ENCODE measurements at regions not wholly inside any gene's neighbourhood (a gene's known extent, or its start where the extent isn't known, plus 50 kb on each side); places are given as distances from the start of the nearest gene placed in this dataset.

DNA sequence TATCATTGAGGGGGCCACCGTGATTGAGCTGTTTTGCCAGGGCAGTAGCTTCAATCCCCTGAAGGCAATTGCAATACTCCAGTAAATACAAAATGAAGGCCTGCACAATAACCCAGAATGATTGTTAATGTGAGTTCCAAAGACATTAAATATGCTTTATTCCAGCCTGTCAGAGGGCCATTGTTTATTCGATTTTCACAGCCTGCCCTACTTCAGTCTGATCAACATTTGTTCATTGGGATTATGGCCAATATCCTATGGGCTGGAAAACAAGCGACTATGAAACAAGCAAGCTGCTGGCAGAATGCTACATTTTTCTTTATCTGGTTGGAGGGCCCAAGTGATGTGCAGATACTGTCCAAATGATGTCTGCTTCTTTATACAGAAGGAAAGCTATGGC lies 543.1 kb downstream of the TLE1 start:
- TF ChIP-seq GTF2F1 (IDR thresholded peaks at IDR 0.05; ENCODE audit: low read depth, low read length) (no peak), NFIC (IDR thresholded peaks at IDR 0.05) (no peak), FOS (IDR thresholded peaks at IDR 0.05; ENCODE audit: extremely low read depth, insufficient read length) (no peak), POLR2A (conservative IDR thresholded peaks at IDR 0.05) (no peak), BMI1 (IDR thresholded peaks at IDR 0.05; ENCODE audit: low read length) (no peak), EP400 (IDR thresholded peaks at IDR 0.05) (no peak), RB1 (IDR thresholded peaks at IDR 0.05; ENCODE audit: low read depth) (no peak), ZBTB7A (IDR thresholded peaks at IDR 0.05; ENCODE audit: borderline replicate concordance, control insufficient read depth, low read depth, low read length) (no peak)
- TF ChIP-seq, protein P1, sequence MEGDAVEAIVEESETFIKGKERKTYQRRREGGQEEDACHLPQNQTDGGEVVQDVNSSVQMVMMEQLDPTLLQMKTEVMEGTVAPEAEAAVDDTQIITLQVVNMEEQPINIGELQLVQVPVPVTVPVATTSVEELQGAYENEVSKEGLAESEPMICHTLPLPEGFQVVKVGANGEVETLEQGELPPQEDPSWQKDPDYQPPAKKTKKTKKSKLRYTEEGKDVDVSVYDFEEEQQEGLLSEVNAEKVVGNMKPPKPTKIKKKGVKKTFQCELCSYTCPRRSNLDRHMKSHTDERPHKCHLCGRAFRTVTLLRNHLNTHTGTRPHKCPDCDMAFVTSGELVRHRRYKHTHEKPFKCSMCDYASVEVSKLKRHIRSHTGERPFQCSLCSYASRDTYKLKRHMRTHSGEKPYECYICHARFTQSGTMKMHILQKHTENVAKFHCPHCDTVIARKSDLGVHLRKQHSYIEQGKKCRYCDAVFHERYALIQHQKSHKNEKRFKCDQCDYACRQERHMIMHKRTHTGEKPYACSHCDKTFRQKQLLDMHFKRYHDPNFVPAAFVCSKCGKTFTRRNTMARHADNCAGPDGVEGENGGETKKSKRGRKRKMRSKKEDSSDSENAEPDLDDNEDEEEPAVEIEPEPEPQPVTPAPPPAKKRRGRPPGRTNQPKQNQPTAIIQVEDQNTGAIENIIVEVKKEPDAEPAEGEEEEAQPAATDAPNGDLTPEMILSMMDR (IDR thresholded peaks at IDR 0.05 in 2 of 3, conservative IDR thresholded peaks at IDR 0.05 in 1 of 3; ENCODE audit: insufficient read depth in 2 of 3, low read depth in 1 of 3, low read length in 3 of 3), result no peak
- TF ChIP-seq, protein P2, sequence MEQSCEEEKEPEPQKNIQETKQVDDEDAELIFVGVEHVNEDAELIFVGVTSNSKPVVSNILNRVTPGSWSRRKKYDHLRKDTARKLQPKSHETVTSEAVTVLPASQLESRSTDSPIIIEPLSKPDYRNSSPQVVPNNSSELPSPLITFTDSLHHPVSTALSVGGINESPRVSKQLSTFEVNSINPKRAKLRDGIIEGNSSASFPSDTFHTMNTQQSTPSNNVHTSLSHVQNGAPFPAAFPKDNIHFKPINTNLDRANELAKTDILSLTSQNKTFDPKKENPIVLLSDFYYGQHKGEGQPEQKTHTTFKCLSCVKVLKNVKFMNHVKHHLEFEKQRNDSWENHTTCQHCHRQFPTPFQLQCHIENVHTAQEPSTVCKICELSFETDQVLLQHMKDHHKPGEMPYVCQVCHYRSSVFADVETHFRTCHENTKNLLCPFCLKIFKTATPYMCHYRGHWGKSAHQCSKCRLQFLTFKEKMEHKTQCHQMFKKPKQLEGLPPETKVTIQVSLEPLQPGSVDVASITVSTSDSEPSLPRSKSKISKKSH (CRISPR knock-in tag; IDR thresholded peaks at IDR 0.05), result no peak
